ENCODE measurements at regions not wholly inside any gene's neighbourhood (a gene's known extent, or its start where the extent isn't known, plus 50 kb on each side); places are given as distances from the start of the nearest gene placed in this dataset.

DNA sequence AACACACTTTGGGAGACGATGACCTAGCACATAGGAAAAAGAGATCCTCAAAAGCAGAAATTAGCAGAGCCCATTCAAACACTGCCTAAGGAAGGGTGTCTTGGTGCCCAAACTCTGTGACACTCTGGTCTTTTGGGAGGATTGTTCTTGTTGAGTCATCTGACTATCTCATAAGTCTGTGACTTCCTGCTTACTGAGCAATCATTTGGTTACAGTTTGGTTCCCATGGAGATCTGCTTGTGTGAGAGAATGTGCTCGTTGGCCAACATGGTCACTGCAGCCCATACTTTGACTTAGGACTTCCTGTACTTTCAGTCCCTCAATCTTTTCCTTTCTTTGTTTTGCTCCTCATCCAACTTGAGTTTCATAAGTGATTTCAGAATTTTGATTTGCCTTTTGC is 602.9 kb downstream of the NYAP2 start:
- TF ChIP-seq CTCF (IDR thresholded peaks at IDR 0.05; ENCODE audit: poor library complexity), result no peak
- no peak for TF ChIP-seq EZH2 (IDR thresholded peaks at IDR 0.05; ENCODE audit: borderline replicate concordance)

Data from hepatocyte (in vitro differentiated cells).